CD4-positive, alpha-beta T cell (primary cell): ENCODE measurements at regions not wholly inside any gene's neighbourhood (a gene's known extent, or its start where the extent isn't known, plus 50 kb on each side); places are given as distances from the start of the nearest gene placed in this dataset.

Source experiments
- ATAC-seq: fragments of 200-7000 bp; cut with Tn5 transposase; one replicate; pipeline ENCODE4 v1.10.0; 2022; ENCODE audit warnings: mild to moderate bottlenecking; ENCODE audit not compliant: poor library complexity
- CTCF ChIA-PET: fragments of 350-600 bp; sonication (Branson Sonifier 250); formaldehyde crosslinking; loops from one replicate; lab custom pipeline; 2021; ENCODE audit warnings: antibody characterized with exemption, inconsistent platforms; lab: Charles Lee
- POLR2A ChIA-PET: fragments of 350-600 bp; sonication (Branson Sonifier 250); formaldehyde crosslinking; loops from one replicate; lab custom pipeline; 2021; ENCODE audit warnings: antibody characterized with exemption, inconsistent platforms; lab: Charles Lee
- DNase-seq, 14 experiments: peaks; one replicate each; pipeline ENCODE4 v3.0.0-alpha.2; 2013 to 2020; ENCODE audit warnings: mixed read lengths in 2 of 14
- H3K27ac ChIP-seq, 2 donors: one replicate each; pipeline versions ENCODE4 v1.5.1 to v1.7.0; 2013; ENCODE audit warnings: low read length in 2 of 2, low read depth in 1 of 2, mild to moderate bottlenecking in 1 of 2
- H3K27me3 ChIP-seq, 2 experiments: 1 replicate in 1 of 2; 2 replicates in 1 of 2; pipeline versions ENCODE4 v1.6.1 to v1.7.0; 2013; ENCODE audit warnings: low read length in 2 of 2, control low read depth in 1 of 2, mild to moderate bottlenecking in 1 of 2, moderate library complexity in 1 of 2; ENCODE audit not compliant: insufficient read depth in 2 of 2, control insufficient read depth in 1 of 2
- H3K36me3 ChIP-seq: one replicate; pipeline ENCODE4 v1.6.1; 2013; ENCODE audit warnings: low read length, control low read depth; ENCODE audit not compliant: insufficient read depth
- H3K4me1 ChIP-seq: one replicate; pipeline ENCODE4 v1.6.1; 2013; ENCODE audit warnings: low read length, control low read depth; ENCODE audit not compliant: insufficient read depth
- H3K4me3 ChIP-seq: one replicate; pipeline ENCODE4 v1.5.1; 2013; ENCODE audit warnings: mild to moderate bottlenecking, low read length, moderate library complexity
- H3K9me3 ChIP-seq, 2 experiments: 1 replicate in 1 of 2; 2 replicates in 1 of 2; pipeline versions ENCODE4 v1.6.1 to v1.7.0; 2013; ENCODE audit warnings: low read length in 2 of 2, mild to moderate bottlenecking in 2 of 2, control low read depth in 1 of 2, moderate library complexity in 1 of 2; ENCODE audit not compliant: control insufficient read depth in 1 of 2, insufficient read depth in 1 of 2
- H3K27ac Mint-ChIP-seq: one replicate; pipeline ENCODE4 v1.8.0; 2020; ENCODE audit warnings: mixed read lengths
- H3K27me3 Mint-ChIP-seq: one replicate; pipeline ENCODE4 v1.8.0; 2021; ENCODE audit warnings: mixed read lengths
- H3K36me3 Mint-ChIP-seq: one replicate; pipeline ENCODE4 v1.8.0; 2021; ENCODE audit warnings: low read depth, mixed read lengths
- H3K4me1 Mint-ChIP-seq: one replicate; pipeline ENCODE4 v1.8.0; 2021; ENCODE audit warnings: low read depth, mixed read lengths
- H3K4me3 Mint-ChIP-seq: one replicate; pipeline ENCODE4 v1.8.0; 2020; ENCODE audit warnings: mild to moderate bottlenecking, mixed read lengths
- H3K9me3 Mint-ChIP-seq: one replicate; pipeline ENCODE4 v1.8.0; 2020; ENCODE audit warnings: mixed read lengths
- intact Hi-C, 2 experiments: fragments of 100-400 bp; cut with DNase I in 1 of 2; cut with micrococcal nuclease in 1 of 2; formaldehyde crosslinking; loops; one replicate each; pipeline versions ENCODE4 v1.15.1 to v1.9.0; 2023 to 2025; cut with DNase I, micrococcal nuclease
- TF ChIP-seq, protein P1 (sequence below): fragments of 200-600 bp; IDR thresholded peaks from one replicate; pipeline ENCODE4 v1.8.0; 2022; ENCODE audit warnings: antibody characterized with exemption, mild to moderate bottlenecking

- CTCF ChIA-PET, result no interaction called here
- TF ChIP-seq, protein P1, sequence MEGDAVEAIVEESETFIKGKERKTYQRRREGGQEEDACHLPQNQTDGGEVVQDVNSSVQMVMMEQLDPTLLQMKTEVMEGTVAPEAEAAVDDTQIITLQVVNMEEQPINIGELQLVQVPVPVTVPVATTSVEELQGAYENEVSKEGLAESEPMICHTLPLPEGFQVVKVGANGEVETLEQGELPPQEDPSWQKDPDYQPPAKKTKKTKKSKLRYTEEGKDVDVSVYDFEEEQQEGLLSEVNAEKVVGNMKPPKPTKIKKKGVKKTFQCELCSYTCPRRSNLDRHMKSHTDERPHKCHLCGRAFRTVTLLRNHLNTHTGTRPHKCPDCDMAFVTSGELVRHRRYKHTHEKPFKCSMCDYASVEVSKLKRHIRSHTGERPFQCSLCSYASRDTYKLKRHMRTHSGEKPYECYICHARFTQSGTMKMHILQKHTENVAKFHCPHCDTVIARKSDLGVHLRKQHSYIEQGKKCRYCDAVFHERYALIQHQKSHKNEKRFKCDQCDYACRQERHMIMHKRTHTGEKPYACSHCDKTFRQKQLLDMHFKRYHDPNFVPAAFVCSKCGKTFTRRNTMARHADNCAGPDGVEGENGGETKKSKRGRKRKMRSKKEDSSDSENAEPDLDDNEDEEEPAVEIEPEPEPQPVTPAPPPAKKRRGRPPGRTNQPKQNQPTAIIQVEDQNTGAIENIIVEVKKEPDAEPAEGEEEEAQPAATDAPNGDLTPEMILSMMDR, result no peak
- H3K4me3 Mint-ChIP-seq, result no peak overlapping the region
- intact Hi-C loops, result no loop called here
- Histone ChIP-seq H3K4me1 (no peaks in the 10 kb centered on the region), H3K4me3 (no peak overlapping the region), H3K27me3 (no peaks in the 10 kb centered on the region), H3K27ac (no peak overlapping the region), H3K36me3 (no peaks in the 10 kb centered on the region), H3K9me3 (peaks cover 0 to 4% of the 10 kb centered on the region in 2 experiments)
- no peak overlapping the region for H3K27ac Mint-ChIP-seq
- H3K4me1 Mint-ChIP-seq, result no peaks in the 10 kb centered on the region
- no peaks in the 10 kb centered on the region for H3K36me3 Mint-ChIP-seq
- ATAC-seq, result no peak
- POLR2A ChIA-PET, result no interaction called here
- H3K9me3 Mint-ChIP-seq, result no peaks in the 10 kb centered on the region
- no peak for DNase-seq
- H3K27me3 Mint-ChIP-seq, result no peaks in the 10 kb centered on the region
These were observed 566.0 kb downstream of the TMX3 start for GRCh38 chr18:68148863-68149262.

GRCh38 chr18:68147728-68148127, 567.2 kb downstream of the TMX3 start:
- H3K36me3 Mint-ChIP-seq, result no peaks in the 10 kb centered on the region
- no peak overlapping the region for H3K27ac Mint-ChIP-seq
- Histone ChIP-seq H3K36me3 (no peaks in the 10 kb centered on the region), H3K9me3 (peaks cover 0 to 3% of the 10 kb centered on the region in 2 experiments), H3K27ac (no peak overlapping the region), H3K4me1 (no peaks in the 10 kb centered on the region), H3K27me3 (no peaks in the 10 kb centered on the region), H3K4me3 (no peak overlapping the region)
- TF ChIP-seq, protein P1, result no peak
- no peak for DNase-seq
- CTCF ChIA-PET, result no interaction called here
- no peak overlapping the region for H3K4me3 Mint-ChIP-seq
- H3K9me3 Mint-ChIP-seq, result no peaks in the 10 kb centered on the region
- no peaks in the 10 kb centered on the region for H3K27me3 Mint-ChIP-seq
- POLR2A ChIA-PET, result no interaction called here
- no peak for ATAC-seq
- intact Hi-C loops, result no loop called here
- H3K4me1 Mint-ChIP-seq, result no peaks in the 10 kb centered on the region

DNA sequence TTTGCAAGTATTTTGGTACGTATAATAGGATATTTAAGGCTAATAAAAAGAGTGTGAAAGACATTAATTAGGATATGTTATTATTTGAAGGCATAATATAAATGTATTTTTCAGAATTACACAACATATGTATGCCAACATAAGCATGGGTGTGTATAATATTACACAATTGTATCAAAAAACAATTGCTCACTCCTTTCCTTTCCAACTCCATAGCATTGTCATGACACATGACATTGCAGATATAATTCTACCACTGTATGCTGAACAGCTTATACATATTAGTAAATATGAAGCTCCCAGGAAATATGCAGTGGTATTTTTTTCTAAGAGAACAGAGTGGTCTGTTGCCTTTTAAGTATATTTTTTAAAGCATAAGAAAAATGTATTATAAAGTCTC, 593.1 kb downstream of the TMX3 start:
- Histone ChIP-seq H3K27ac (no peak overlapping the region), H3K27me3 (no peaks in the 10 kb centered on the region), H3K9me3 (peaks cover 0 to 5% of the 10 kb centered on the region in 2 experiments), H3K4me1 (no peaks in the 10 kb centered on the region), H3K36me3 (no peaks in the 10 kb centered on the region), H3K4me3 (no peak overlapping the region)
- intact Hi-C loops, result no loop called here
- H3K4me3 Mint-ChIP-seq, result no peak overlapping the region
- TF ChIP-seq, protein P1, result no peak
- H3K4me1 Mint-ChIP-seq, result no peaks in the 10 kb centered on the region
- H3K27me3 Mint-ChIP-seq, result no peaks in the 10 kb centered on the region
- ChIA-PET CTCF (no interaction called here), POLR2A (no interaction called here)
- H3K36me3 Mint-ChIP-seq, result no peaks in the 10 kb centered on the region
- ATAC-seq, result no peak
- no peak overlapping the region for H3K27ac Mint-ChIP-seq
- H3K9me3 Mint-ChIP-seq, result peaks cover 2% of the 10 kb centered on the region
- no peak for DNase-seq
